Stimulated activated naive CD8-positive, alpha-beta T cell treated with anti-CD3 and anti-CD28 coated beads, Interleukin-15, Interleukin-2, amounts not matched to agents 100 U/mL and 50 U/mL, for 24 hours (primary cell): ENCODE measurements at regions not wholly inside any gene's neighbourhood (a gene's known extent, or its start where the extent isn't known, plus 50 kb on each side); places are given as distances from the start of the nearest gene placed in this dataset.

Experiments used
- ATAC-seq: fragments of 150-1000 bp; cut with Tn5 transposase; one replicate; pipeline ENCODE4 v1.10.0; 2021
- DNase-seq: peaks from one replicate; pipeline ENCODE4 v3.0.0; 2021

DNA sequence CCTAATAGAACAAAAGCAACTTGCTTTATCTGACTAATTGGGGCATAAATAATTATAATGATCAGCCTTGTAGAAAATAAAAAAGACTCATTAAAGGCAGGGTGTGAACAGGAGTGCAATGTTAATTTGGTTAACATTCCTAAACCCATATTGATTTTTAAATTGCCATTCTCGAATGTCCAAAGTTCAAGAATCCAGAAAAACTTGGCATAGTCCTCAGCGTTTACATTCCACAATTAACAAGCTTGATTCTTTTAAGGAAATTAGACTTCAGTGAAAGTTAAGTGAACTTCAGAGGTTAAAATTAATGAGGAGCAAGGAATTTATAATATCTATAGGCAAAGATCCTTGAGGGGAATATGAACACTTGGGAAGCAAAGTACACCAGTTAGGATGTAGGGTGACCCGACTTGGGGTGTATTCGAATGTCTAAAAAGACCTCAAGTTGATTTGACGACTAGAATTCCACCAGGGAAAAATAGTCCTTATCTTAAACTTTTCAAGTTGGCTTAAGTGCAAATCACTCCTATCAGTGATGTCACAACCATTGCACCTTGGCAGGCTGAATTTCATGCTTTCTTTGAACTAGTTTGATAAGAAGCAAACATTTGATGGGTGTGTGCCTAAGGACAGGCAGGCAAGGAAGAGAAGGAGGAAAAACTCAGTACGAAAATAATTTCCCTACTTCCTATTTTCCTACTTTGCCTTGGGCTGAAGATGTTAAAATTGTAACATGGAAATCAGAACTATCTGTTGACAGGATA is 830.4 kb upstream of the COBL start:
- DNase-seq (no peak), ATAC-seq (no peak)

DNA sequence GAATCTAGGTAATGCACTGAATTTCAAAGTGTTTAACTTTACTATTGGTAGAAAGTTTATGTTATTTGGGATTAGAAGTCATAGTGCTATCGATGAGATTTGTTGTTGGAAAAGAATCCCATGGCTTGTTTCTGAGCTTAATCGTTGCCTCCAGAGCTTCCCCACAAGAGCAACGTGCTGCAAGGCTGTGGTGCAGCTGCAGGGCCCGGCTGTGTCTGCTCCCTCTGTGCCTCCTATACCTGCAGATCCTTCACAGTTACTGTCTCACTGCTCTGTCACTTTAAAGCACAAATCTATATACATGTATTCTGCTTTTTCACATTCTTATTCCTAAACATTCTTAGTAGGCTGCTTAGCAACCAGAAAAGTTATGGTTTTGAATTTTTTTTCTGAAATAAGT is 826.6 kb upstream of the COBL start:
- no peak for DNase-seq
- no peak for ATAC-seq

DNA sequence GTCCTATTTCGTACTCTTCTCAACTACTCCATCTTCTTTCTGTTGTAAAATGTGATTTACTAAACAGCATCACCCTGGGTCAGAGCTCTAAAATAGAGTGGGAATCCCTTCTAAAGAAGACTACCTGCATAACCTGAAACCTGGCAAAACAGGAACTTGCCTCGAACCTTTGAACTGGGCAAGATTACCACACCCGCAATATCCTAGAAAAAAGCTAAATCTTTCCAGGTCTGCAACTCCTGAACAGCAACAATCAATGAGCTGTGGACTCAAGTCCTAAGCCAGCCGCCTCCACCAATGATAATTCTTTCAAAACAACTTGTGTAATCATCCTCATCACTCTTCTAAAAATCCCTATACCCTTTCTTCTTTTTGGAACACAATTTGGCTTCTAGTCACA is 824.2 kb upstream of the COBL start:
- no peak for DNase-seq
- ATAC-seq = no peak

DNA sequence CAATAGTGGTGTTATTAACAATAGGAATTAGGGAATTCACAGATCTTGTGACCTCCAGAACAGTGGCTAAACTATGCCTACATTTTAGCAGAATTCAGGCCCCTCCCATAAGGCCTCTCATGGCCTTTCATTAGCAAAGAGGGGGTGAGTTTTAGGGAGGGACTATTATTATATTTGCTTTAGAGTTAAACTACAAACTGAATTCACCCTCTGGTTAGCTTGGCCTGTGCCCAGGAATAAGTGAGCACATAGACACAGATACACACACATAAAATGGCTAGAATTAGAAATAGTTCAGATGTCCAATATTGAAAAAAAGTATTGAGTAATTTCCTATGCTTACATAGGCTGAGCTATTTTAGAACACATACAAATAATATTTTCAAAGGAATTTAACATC is 818.8 kb upstream of the COBL start:
- DNase-seq = no peak
- no peak for ATAC-seq

DNA sequence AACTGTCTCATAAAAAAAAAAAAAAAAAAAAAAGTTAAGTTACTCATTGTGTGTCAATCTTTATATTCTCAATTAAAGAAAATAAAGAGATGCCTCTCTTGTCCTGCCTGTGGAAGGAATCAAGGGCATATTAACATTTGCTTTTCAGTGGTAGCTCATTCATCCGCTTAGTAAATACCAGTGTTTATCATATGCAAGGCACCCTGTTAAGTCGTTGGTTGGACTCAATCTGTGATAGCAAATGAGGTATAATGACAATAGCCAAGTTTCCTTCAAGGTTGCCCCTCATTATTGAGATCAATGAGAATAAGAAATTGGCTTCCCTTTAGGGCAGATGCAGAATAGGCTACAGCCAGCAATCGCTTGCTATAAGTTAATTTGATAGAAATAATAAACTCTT is 812.7 kb upstream of the COBL start:
- ATAC-seq (no peak), DNase-seq (no peak)

DNA sequence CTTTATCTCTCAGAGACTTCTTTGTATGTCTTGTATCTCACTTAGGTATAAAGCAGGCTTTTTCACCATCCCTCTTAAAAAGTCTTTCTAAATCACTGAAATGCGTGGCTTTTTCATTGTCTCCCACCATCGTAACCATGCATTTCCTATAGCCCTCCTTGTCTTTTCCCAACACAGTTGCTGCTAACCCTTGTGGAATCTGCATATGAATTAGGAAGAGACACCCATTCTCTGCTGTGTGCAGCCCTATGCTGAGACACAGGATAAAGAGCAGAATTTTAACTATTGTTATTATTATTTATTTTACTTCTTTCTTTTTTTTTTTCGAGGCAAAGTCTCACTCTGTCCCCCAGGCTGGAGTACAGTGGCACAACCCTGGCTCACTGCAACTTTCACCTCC is 804.3 kb upstream of the COBL start:
- no peak for ATAC-seq
- DNase-seq = no peak

DNA sequence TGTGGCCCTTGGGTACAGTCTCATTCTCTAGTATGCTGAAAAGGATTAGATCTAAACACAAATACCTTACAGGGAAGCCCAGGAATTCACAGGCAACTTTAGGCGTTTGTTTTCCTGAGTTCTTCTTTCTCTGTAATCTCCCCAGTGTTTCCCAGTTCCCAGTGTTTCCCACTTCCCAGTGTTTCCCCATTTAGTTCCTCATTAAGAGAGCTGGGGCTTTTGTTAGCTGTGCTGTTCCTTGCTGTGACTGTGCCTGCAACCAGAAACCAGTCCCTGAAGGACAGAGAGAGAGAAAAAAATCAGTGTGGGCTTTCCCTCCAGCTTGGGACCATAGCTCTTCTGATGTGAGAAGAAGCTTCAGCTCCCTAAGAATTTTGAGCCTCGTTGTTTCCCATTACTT is 802.9 kb upstream of the COBL start:
- DNase-seq = no peak
- no peak for ATAC-seq

DNA sequence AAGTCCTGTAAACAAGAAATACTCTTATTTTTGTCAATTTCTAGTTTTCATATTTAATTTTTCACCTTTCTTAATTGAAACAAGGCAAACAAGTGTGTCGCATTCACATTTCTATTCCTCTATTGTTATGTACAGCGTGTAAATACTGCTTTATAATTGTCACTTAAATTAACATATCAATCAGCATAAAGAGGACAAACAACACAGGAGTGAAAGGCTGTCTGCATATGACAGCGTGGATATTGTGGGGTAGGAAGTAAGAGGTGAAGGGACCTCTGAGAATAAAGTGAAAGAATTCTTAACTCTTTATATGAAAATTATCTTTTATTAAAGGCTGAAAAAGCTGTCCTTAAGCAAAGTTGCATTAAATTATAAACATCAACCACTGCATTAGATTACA is 797.9 kb upstream of the COBL start:
- ATAC-seq = no peak
- no peak for DNase-seq

DNA sequence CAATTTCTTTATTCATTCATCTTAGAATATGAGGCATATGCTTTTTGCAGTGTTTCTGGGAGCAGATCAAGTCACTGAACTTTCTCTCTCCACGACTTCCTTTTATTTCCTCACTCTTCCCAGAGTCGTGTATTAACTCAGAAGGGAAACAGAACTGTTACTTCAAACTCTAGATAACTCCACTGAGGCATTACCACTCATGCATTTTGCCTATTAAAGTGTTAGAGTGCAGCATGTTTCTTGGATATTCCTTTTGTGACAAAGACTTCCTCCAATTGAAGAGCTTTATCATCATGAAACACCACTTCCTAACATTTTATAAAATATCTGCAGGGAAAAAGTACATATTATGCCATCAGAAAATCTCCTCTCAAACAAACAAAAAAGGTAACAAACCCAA is 797.4 kb upstream of the COBL start:
- no peak for ATAC-seq
- no peak for DNase-seq

DNA sequence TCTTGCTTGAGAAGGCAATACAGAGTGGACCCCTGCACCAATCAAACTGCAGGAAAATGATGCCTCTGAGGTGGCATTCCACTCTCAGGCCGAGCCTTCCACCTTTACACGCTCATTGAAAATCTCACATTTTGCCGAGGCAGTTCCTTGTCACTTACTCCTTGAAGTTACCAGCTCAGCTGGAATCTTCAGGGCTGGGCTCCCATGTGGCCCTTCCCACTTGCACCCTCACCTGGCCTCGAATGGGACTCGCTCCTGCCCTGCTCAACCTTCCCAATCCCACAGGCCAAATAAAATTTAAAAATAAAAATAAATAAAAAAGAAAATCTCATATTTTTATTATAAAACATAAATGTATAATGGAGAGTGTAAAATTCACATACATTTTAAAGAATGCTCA is 790.7 kb upstream of the COBL start:
- no peak for DNase-seq
- ATAC-seq = no peak

DNA sequence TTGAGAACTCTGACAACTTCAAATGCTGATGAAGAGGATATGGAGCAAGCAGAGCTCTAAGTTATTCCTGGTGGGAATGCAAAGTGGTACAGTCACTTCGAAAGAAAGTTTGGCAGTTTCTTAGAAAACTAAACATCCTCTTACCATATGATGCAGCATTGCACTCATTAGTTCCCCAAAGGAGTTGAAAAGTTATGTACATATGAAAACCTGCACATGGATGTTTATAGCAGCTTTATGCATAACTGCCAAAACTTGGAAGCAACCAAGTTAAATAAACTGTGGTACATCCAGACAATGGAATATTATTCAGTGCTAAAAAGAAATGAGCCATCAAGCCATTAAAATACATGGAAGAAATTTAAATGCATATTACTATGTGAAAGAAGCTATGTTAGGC is 779.3 kb upstream of the COBL start:
- no peak for ATAC-seq
- DNase-seq = no peak

DNA sequence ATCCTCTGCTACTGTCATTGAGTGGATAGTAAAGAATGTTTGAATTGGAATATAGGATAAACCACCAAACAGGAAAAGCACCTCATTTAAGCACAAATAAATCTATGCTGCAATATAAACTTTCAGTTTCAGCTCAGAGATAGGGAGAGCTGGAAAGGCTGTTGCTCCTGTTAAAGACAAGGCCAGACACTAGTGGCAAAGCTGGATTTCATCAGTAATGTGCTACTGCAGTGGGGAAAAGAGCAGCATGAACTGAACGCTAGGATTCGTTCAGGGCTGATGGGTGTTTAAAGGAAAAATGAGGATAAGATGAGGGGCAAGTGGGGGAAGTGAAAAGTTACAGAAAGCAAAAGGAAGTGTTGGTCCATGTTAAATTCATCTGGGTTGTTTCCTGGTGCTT is 775.4 kb upstream of the COBL start:
- ATAC-seq = no peak

DNA sequence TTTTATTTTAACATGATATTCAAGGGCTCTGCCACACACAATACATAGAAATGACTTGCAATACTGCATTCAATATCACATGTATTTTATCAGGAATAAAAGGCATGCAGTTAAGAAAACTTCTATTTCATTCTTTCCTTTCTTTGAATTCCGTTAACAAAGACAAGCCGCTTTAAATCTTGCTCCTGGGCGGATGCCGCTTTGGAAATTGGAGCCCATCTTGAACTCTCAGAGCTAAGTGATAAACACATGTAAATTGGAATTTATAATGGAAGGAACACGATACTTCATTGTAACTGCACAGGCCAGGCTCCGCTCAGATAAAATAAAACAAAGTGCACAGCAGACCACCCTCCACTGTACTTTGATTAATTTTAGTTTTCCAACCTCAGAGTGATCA is 774.5 kb upstream of the COBL start:
- DNase-seq (no peak), ATAC-seq (no peak)

More for the DNA sequence above, 775.4 kb upstream of the COBL start:
- DNase-seq = no peak

DNA sequence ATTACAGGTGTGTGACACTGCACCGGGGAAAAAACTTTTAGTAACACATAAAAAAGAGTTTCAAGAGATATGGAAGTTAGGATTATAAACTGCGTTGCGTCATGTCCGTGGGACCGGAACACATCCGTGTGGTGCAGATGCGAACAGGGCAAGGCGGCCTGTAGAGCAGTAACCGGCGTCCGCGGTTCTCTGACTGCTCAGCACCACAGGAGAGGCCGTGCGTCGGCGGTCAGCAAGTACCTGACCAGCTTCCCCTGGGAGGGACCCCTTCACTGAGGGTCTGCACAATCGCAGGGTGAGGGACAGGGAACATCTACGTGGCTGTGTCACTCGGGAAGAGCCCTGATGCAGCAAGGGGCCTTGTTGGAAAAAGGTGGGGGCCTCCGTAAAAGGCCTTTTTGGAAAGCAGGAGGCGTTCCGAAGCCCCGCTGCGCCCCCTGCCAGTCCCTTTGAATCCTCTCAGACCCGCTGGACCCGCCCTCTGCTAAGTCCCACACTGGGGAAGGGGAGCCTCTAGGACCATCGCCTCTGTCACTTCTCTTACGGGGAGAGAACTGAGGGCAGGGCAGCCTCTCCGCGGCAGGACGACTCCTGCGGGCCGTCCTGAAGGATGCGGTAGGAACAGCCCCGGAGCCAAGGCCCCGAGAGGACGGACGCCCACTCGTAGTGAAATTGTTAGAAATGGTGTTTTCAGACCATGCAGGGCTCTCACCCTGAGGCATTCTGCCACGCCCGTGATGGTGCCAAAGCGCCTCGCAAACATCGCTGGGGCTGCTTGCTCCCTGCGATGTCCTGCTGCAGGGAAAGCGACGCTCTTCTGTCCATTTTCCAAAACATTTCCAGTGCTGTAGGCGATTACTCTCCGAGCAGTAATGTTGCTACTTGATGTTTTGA is 771.6 kb upstream of the COBL start:
- ATAC-seq = no peak

DNA sequence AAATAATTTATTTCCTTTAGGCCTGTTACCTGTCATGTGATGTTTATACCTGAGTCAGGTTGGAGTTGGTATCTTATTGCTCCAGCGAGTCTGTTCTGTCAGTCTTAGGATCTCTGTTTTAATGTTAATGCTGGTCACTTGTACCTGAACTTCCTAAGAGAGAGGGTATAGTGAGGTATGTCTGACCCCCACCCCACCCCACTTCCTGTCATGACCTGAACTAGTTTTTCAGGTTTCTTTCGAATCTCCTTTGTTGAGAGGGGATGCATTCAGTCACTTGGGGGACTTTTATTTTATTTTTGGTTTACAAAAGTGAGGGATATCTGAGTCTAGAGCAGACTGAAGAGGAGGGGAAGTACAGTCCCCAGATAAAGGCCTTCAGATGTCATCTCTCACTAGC is 769.0 kb upstream of the COBL start:
- DNase-seq = no peak

More for the DNA sequence above, 771.6 kb upstream of the COBL start:
- no peak for DNase-seq

DNA sequence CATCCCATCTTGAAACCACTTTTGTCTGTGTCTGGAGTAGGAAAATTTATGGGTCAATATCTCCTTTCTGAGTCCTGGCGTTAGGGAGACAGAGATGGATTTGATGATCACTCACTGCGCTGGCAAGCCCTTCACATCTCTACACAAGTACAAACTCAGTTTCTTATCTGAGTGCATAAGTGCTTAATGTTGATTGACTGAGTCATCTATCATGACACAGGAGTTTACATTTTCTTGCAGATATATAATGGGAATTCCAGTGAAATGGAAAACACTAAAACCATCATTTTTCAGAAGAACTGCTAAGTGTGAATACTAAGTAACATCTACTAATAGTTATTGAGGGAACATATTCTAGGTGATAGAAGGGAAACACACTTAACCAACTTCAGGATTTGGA is 763.9 kb upstream of the COBL start:
- ATAC-seq = no peak
- DNase-seq = no peak

More for the DNA sequence above, 769.0 kb upstream of the COBL start:
- ATAC-seq = no peak

DNA sequence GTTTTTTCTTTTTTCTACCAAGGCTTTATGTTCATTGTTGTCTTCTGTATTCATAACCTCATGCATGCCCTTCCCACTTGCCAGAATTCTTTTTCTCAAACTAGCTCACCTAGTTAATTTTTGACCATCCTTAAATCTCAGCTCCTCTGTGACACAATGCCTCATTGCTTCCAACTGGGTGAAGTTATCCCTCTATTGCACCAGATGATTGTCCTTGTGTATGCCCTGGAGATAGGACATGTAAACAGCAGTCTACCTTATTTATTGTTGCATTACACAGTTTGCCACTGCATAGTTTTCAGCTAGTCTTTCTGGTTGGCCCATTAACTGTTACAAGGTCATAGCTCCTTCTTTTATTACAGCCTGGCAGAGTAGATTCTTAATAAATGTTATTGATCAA is 763.1 kb upstream of the COBL start:
- no peak for ATAC-seq
- DNase-seq = no peak

DNA sequence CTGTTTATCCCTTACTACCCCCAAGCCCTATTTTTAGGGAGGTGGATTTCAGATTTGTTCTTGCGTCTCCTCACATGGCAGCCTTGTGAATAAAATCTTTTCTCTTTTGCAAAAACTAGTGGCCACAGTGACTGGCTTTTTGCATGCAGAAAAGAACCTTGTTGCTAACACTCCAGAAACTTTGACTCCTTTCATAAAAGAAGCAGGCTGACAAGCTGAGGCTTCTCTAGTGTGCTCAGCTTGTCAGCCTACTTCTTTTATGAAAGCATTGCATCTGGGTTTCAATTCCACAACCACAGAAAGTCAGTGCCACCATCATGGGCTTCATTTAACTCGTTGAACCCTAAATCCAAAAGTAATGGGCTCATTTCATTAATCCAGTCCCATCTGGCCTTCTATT is 761.0 kb upstream of the COBL start:
- no peak for ATAC-seq
- no peak for DNase-seq

DNA sequence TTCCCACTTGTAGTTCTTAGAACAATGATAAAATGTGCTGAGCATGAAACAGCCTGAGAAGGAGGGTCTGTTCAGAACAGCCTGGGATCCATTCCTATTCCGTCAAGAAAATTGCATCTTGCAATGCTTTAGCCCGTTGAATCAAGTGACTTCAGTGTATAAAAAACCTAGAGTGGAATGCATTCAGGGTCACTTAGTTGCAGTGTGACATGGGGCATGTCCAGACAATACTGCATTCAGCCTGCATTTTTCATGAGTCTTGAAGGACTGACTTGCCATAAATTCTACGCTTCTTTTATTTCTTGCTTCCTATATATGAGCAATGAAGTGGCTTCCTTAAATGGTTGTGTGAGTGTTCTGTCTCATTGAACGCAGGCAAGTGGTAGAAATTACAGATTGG is 758.3 kb upstream of the COBL start:
- no peak for ATAC-seq
- no peak for DNase-seq

DNA sequence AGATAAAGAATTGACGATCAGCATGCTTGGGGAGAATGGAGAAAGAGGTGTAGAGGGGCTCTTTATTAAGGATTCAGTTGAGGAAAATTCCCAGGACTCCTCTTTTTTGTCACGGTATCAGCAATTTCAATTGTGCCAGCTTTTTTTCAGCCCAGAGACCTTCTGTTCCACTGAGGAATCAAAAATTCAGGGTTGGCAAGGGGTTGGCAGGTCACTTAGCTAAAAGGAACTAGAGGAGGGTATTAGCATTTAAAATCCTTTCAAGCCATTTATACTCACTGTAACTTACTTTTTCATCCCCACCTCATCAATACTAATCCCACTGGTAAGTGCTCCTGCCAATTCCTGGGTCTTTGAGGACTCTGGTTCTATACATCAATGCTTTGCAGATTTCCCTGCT is 757.5 kb upstream of the COBL start:
- ATAC-seq (no peak), DNase-seq (no peak)

DNA sequence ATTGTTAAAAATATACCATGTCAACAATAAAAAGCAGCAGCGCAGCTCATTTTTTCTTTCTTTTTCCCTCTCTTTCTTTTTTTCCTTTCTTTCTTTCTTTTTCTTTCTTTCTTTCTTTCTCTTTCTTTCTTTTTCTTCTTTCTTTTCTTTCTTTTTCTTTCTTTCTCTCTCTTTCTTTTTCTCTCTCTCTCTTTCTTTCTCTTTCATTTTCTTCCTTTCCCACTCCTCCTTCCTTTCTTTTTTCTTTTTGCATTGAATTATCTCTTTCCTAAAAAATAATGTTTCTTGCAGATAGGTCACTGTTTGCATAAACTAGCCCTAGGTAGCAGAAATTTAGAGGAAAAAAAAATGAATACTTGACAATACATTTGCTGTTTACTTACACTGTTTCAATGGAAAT is 755.1 kb upstream of the COBL start:
- no peak for DNase-seq
- ATAC-seq = no peak

DNA sequence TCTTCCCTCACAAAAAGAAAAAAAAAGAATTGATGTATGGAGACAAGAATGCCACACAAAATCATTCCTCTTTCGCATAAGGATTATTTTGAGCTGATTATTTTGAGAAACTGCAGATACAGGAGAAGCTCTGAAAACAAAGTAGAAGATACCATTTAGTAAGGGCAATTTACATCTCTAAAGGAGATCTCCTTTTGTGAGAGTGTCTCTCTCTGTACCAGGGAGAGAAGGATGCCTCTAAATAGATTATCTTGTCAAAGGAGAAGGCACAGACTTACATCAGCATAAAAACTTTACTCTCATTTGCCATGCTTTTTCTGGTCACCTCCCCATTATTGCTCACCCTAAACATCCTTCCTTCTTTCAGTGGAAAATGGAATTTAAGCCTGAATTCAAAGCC is 747.9 kb upstream of the COBL start:
- DNase-seq = no peak
- ATAC-seq = no peak

DNA sequence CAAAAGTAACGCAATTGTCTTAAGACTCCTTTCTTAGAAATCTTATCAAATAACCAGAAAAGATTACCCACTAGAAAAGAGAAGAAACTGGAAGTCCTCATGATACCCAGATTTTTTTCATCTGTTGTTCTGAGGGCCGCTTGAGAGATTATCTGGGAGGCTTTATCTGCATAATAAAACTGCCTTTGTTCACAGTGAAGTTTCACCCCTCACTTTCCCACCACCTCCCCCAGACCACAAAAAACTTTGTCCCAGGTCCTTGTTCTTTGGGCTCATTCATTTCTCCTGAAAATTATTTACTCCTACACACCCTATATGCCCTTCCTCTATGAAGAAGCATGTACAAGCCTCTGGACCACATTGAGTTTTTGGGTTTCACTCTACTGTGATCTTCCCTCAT is 745.1 kb upstream of the COBL start:
- DNase-seq (no peak), ATAC-seq (no peak)

DNA sequence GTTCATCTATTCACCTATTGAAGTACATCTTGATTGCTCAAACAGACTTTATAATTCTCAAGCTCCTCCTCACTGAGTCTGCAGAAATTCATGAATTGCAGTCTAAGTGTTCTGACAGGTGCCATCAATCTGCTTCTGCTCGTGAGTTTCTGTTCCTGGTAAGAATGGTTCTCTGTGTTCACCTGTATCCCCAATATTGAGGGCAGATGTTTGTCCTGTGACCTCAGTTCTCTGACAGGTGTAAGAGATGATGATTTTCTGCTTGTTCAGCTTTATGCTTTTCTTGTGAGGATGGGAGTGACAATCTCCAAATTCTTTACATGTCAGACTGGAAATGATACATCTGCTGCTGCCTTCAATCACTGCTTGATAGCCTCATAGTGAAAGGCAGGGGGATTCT is 736.9 kb upstream of the COBL start:
- no peak for ATAC-seq
- DNase-seq = no peak
